GM20431 (cell line): ENCODE measurements at regions not wholly inside any gene's neighbourhood (a gene's known extent, or its start where the extent isn't known, plus 50 kb on each side); places are given as distances from the start of the nearest gene placed in this dataset.

Experiments
- in situ Hi-C: fragments of 300-500 bp; cut with MseI, MboI; formaldehyde crosslinking; loops from one replicate; pipeline ENCODE4 v1.15.0; 2020; ENCODE audit warnings: low sequenced_read_pairs; ENCODE audit not compliant: unreplicated experiment

DNA sequence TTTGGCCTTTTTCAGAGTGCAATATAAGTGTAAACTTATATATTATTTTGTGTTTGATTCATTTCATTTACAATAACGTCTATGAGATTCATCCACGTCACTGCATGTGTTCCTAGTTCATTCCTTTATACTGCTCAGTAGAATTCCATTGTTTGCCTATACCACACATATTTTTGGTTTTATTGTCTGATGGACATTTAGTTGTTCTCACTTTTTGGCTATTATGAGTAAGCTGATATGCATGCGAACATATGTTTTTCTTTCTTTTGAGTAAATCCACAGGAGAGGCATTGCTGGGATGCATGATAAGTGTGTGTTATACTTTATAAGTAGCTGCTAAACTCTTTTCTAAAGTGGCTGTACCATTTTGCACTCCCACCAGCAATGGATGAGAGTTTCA, 314.8 kb upstream of the HS6ST1 start:
- in situ Hi-C loops, result no loop called here

DNA sequence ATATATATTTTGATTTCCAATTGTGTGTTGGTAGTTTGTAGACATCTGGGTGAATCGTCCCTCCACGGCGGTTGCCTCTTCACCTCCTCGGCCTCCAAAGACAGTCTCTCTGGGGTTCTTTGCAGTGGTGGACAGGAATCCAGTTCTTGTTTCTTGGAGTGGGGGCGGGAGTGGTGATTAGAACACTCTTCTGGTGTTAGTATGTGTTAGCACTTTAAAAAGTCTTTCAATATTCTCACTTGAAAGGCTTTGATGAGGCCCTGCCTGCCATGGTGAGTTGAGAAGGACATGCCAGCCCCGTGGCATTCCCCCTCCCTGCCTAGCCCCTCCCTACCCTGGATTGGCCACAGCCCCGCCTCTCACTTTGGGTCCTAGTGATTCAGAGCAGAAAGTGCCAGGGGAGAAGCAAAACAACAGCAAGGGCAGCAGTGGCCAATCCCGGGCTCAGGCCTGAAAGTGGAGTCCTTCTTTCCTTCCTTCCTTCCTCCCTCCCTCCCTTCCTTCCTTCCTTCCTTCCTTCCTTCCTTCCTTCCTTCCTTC, 316.8 kb upstream of the HS6ST1 start:
- in situ Hi-C loops, result no loop called here

DNA sequence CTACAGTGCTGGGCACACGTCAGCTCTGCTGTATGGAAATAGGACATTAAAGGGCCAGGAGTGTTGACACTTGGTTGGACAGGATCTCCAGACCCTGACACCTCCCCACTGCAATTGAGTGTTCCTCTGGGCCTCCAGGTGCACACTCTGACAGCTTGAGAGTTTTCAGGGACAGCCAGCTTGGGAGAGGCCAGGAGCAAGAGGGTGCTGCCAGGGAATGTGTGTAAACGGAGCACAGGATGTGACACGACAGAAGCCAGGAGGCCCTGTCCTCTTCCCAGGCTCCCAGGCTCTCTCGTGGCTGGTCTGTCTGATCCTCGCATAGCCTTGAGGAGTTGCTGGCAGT, 318.1 kb upstream of the HS6ST1 start:
- in situ Hi-C loops, result no loop called here

DNA sequence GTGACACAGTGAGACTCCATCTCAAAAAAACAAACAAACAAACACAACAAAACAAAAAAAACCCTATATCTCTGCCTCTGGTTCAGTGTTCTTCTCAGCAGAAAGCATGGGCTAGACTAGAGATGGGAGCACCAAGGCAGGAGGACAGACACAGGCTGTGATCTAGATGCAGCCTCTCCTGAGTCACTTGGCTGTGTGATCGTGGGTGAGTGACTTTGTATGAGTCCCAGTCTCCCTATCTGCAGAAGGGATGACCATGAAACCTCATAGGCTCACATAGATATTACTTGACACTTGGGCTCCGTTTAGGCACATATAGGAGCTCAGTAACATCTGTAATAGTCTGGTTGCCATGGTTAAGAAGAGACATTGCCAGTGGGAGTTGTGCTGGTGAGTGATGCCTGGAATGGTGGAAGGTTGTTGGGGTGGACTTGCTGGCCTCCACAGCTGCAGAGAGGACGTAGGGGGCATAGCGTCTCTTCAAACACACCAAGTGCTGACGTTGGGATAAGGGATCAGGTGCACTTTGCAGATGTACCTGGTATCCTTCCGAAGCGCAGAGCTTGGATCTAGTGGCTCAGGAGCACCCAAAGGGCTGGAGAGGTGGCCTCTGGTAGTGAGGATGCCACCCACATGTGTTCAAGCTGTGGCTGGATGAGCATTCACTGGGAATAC, 318.9 kb upstream of the HS6ST1 start:
- in situ Hi-C loops, result no loop called here

DNA sequence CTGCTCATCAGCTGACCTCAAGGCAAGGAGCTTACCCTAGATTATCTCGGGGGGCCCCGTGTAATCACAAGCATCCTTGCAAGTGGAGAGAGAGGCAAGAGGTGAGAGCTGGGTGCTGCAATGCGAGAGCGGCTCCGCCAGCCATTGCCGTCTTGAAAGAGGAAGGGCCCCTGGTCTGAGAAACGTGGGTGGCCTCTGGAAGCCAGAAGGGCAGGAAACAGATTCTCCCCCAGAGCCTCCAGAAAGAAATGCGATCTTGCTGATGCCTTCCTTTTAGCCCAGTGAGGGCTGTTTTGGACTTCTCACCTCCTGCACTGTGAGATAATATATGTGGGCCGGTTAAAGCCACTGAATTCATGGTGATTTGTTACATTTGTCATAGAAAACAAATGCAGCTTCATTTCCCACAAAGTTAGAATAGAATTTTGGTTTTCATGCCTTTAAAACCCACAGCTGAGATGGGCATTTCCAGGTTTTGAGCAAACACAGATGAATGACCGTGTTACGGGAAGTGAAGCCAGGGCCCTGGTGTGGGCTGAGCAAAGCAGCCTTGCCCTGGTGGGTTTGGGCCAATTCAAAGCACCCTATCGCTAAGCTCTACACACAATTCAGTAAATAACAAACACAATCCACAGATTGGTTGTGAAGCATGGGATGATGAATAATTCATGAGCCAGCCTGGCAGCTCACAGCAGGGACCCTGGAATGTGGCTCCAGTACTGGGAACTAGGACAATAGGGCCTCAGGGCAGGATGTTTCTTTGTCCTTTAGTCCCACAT, 319.9 kb upstream of the HS6ST1 start:
- in situ Hi-C loops, result no loop called here

DNA sequence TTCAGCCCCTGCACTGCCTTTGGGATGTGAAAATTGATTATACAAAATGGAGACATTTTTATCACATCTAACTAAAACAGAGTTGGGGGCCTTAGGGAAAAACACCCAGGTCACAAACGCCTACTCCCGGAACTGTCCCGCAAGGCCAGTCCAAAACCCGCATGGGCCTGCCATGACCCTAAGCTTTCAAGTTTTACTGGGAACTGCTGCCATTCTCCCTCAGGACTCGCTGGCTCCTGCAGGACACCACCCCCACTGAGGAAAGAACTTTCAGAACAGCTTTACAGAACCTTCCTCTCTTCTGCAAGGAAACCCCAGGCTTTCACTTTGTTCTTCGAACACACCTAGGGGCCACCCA, 320.4 kb upstream of the HS6ST1 start:
- in situ Hi-C loops, result no loop called here

DNA sequence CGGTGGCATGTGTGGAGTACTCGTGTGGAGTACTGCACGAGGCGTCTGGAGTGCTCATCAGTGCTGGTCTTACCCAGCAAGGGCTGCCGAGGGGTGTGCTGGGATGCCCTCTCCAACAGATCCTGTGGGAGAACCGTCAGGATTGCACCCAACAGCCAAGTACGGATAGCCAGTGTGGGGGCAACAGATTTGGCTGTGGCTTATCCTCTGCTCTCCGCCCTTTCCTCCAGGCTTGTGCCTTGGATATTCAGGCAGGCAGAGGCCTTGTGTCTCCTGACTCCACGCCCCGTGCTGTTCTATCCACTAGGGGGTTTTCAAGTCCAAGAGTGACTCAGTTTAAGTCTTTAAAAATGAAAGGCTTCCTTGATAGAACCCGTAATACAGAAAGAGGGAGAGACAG, 321.0 kb upstream of the HS6ST1 start:
- in situ Hi-C loops, result no loop called here

DNA sequence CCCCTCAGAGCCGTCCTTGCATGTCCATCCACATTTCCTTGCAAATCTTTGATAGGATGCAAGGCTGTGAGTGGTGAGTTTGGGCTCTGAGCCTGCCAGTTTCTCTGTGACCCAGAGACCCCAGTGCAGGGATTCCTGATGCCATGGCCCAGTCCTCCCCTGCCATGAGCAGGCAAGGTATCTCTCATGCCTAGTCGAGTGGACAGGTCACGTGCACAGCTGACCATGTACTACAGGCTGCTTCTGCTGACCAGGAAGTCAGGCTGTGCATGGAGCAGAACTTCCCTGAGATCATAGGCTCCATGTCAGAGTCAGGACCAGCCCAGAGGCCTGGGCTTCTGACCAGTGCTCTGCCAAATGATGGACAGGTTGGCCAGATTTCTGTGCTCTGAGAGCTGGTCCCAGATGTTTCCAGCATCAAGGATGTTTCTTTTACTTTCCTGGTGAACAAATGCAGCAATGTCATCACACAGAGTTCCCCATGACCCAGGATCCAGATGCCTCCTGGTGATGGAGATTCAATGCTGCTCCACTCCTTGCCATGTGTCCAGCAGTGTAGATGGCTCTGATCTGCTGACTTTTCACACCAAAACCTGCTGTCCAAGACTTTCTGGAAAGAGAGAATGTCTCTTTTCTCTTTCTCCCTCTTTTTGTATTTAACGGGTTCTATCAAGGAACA, 321.6 kb upstream of the HS6ST1 start:
- in situ Hi-C loops, result no loop called here

DNA sequence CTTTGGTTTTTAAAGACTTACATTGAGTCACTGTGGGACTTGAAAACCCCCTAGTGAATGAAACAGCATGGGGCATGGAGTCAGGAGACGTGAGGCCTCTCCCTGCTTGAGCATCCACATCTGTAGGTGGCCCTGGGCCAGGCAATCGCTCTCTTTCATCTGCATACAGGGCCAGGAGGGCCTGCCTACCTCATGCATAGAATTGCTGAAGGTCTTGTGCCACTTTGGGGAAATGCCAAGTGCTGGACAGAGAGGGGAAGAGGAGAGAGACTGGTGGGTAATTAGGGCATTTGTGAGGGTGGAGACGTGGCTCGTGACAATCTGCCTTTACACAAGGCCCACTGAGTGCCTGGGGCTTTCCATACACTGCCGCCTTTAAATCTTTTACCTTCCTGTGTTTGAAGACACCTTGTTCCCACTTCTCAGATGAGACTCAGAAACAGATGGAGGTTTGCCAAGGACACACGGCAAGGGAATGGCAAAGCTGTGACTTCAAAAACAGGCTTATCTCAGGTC, 322.2 kb upstream of the HS6ST1 start:
- in situ Hi-C loops, result no loop called here

DNA sequence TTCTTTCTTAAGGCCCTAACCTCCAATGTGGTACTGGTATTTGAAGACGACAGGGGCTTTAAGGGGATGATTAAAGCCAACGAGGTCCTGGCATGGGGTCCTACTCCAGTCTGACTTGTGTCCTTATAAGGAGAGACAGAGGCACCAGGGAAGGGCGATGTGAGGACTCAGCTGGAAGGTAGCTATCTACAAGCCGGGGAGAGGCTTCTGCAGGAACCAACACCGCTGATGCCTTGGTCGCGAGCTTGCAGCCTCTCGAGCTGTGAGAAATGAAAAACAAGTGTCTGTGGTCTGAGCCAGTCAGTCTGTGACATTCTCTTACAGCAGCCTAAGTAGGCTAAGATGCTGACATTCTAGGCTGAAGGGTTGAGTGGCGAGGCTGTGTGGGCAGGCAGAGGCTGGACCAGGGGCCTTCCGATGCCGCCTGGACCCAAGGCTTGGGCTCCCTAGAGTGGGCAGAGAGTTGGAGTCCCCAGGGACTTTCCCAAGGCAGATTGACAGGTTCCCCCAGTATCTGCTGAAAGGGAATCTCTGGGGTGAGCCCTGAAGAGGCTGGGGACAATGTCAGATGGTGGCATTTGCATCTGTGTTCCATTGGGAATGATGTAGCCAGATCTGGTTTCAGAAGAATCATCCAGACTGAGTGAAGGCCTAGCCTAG, 322.9 kb upstream of the HS6ST1 start:
- in situ Hi-C loops, result no loop called here

DNA sequence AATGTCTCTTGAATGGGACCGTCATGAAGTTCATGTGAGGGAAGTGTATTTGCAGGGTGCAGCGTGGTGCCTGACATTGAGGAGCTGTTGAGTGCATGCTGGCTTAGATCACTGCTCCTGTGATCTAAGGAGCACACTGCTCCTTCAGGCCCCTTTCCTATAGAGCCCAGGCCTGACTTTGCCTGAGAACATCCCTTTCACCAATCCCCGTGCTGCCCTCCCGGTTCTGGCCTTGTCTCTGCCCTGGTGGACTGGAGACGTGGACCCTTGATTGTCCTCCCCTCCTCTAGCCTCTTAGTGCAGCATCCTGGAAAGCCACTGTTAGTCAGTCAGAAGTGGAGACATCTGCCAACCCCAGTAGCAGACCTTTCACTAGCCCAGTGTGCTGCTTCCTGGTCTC, 323.6 kb upstream of the HS6ST1 start:
- in situ Hi-C loops, result no loop called here

DNA sequence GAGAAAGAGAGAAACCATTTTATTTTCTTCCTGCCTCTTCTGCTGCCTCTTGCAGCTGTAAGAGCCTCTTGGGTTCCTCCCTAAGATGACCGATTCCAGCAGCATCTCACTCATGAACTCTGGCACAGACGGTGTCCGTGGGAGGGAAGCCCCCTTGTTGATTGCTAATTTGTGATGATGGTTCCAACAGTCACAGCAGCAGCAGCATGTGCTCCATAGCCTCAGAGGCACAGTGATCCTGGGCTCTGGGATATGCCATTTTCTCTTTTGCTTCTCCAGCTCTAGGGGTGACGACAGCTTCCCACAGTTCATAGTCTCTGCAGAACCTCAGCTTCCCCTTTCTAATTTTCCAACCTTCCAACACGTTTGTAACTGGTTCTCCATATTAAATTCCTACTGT, 324.2 kb upstream of the HS6ST1 start:
- in situ Hi-C loops, result no loop called here

DNA sequence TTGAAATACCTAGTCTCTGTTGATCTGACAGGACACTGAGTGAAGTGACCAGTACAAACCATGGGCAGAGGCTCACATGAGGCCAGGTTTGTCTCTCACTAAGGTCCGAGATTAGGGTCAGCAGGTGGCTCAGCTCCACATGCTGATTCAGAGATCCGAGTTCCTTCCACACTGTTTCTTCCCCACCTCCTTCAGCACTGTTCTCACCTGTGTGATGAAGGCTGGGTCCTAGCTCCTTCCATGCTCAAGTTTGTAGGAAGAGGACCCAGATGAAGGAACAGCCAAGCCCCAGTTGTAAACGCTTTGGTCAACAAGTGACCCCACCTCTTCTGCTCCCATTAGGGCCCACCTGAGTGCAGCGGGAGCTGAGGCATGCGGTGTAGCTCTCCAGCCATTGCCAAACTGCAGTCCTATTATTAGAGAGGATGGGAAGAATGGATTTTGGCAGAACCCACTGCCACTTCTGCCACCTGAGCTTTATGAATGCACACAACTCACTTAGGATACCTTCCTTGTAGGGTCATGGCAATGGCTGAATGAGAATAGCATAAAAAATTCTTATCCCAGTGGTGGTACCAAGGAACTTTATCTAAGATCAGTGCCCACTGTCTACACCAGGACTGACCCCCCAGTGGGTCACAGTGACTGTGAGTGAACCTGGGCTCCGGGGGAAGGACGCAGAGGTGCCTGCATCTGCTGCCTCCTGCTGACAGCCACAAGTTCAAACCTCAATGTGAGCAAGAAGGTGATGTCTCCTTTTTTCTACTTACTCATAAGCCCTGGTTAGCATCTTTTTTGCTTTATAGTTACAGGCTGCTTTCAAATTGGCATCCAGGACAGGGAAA, 324.8 kb upstream of the HS6ST1 start:
- in situ Hi-C loops, result no loop called here

DNA sequence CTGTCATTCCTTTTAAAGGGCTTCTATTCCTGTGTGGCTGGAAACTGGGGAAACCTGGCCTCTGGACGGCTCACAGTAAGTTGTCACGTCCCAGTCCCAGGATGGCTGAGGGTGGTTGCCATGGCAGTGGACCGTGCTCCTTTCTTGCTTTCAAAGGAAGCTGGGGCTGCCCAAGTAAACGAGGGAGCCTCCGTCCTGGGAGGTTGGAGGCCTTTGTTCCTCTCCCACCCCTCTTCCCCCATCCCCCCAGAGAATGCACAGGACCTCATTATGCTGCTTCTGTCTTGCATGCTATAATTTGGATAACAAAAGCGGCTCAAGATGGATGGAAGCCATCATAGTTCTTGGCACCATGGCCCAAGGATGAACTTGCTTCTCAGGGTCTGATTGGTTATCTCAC, 325.5 kb upstream of the HS6ST1 start:
- in situ Hi-C loops, result no loop called here

DNA sequence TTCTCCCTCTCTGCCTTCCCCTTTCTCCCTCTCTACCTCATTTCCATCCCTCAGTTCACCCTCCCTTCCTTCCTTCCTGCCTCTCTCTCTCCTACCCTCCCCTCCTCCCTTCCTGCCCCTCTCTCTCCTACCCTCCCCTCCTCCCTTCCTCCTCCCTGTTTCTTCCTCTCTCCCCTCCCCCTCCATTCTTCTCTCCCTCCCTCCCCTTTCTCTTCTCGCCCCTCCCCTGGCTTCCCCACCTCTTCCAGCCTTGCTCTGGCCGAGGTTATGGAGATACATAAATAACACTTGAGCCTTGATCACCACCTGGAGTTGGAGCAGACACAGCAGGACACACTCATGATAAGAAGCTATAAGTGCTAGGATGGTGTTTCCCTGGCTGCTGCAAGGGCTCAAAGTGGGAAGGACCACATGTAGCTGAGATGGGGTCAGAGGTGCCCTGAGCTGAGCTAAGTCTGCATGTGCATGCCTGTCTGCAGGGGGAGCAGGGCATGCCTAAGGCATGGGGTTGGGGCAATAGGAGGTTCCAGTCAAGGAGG, 326.1 kb upstream of the HS6ST1 start:
- in situ Hi-C loops, result no loop called here

DNA sequence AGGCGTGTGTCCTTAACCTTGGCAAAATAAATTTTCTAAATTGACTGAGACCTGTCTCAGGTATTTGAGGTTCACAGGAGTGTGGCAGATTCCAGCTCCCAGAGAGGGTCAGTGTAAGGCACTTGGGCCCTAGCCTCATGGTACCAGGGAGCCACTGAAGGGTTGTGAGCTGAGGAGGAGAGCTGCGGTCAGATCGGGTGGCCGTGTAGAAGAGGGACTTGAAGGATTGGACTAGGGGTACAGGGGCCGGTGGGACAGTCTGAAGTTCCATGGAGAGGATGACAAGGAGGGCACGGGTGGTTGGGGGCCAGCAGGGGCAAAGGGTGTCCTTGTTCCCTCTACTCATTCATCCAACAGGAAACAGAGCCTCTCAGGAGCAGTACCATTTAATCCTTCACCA, 327.0 kb upstream of the HS6ST1 start:
- in situ Hi-C loops, result no loop called here

DNA sequence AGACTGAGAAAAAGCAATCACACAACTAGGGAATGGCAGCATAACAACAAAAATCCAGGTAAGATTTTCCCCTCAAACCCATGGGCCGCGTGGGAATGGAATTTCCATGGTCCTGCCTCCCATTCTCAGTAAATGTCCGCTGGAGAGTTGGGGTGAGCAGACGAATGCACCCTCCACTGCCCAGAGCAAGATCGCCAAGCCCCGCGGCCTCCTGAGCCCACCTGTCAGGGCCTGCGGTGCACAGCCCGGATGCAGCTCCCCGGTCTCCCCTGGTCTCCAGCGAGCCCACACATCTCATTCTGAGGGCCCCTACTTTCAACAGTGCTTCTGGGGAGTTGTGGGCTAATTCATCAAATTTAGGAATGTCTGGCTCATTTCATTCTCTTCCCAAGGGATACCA, 327.4 kb upstream of the HS6ST1 start:
- in situ Hi-C loops, result no loop called here

DNA sequence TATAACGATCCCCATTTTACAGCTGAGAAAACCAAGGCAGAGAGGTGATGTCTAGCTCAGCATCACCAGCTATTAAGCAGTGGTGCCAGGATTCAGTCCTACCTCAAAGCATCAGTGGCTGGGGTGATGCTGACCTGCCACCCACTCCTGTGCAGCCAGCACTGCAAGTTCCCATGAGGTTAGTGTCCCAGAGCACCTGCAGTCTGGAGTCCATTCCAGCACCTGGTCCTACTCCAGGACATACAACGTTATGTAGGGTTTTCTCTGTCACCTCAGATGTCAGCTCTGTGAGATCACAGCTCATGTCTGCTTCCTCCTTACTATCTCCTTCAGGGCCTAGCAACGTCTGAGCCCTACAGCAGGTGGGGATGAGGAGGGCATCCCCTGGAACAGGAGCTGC, 328.0 kb upstream of the HS6ST1 start:
- in situ Hi-C loops, result no loop called here

DNA sequence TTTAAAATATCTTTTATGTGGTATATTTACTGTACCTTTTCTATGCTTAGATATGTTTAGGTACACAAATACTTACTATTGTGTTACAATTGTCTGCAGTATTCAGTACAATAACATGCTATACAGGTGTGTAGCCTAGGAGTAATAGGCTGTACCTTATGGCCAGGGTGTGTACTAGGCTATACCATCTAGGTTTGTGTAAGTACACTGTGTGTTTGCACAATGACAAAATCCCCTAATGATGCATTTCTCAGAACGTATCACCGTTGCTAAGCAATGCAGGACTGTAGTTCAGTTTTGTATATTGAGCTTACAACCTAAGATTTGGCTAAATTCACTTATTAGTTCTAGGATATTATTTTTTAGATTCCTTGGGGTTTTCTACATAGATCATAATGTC, 332.3 kb upstream of the HS6ST1 start:
- in situ Hi-C loops, result no loop called here
